ENCODE measurements at regions not wholly inside any gene's neighbourhood (a gene's known extent, or its start where the extent isn't known, plus 50 kb on each side); places are given as distances from the start of the nearest gene placed in this dataset.
A peak's percentile ranks its signal among the peaks of the same experiment; 100 is the strongest.

- no peak overlapping the region for H3K4me3 ChIP-seq (ENCODE audit: low read depth, low read length)
- TF ChIP-seq FEZF1 (tag by site-specific recombination; IDR thresholded peaks at IDR 0.05) = peak; percentile 37; the same call in 1 of the 2 replicates
- TF ChIP-seq ZBTB17 (tag by site-specific recombination; IDR thresholded peaks at IDR 0.05) = peak; percentile 12; the same call in 1 of the 2 replicates
- TF ChIP-seq TSHZ1 (tag by site-specific recombination; IDR thresholded peaks at IDR 0.05; ENCODE audit: borderline replicate concordance) = no peak
- TF ChIP-seq, protein P1, sequence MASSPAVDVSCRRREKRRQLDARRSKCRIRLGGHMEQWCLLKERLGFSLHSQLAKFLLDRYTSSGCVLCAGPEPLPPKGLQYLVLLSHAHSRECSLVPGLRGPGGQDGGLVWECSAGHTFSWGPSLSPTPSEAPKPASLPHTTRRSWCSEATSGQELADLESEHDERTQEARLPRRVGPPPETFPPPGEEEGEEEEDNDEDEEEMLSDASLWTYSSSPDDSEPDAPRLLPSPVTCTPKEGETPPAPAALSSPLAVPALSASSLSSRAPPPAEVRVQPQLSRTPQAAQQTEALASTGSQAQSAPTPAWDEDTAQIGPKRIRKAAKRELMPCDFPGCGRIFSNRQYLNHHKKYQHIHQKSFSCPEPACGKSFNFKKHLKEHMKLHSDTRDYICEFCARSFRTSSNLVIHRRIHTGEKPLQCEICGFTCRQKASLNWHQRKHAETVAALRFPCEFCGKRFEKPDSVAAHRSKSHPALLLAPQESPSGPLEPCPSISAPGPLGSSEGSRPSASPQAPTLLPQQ (tag by site-specific recombination; IDR thresholded peaks at IDR 0.05) = peak; percentile 54; the same call in 1 of the 2 replicates
- TF ChIP-seq ZBTB8A (tag by site-specific recombination; IDR thresholded peaks at IDR 0.05) = no peak
- peak; percentile 83; the same call in 1 of the 2 replicates for TF ChIP-seq GFI1B (tag by site-specific recombination; IDR thresholded peaks at IDR 0.05)
- no peak for TF ChIP-seq ZNF148 (tag by site-specific recombination; IDR thresholded peaks at IDR 0.05; ENCODE audit: borderline replicate concordance)
- peak; percentile 21; the same call in 1 of the 2 replicates for TF ChIP-seq ZFP69B (tag by site-specific recombination; IDR thresholded peaks at IDR 0.05)
- no peak for TF ChIP-seq ZNF701 (tag by site-specific recombination; IDR thresholded peaks at IDR 0.05)
- no peak for TF ChIP-seq ZSCAN4 (tag by site-specific recombination; IDR thresholded peaks at IDR 0.05)
- TF ChIP-seq, protein P2, sequence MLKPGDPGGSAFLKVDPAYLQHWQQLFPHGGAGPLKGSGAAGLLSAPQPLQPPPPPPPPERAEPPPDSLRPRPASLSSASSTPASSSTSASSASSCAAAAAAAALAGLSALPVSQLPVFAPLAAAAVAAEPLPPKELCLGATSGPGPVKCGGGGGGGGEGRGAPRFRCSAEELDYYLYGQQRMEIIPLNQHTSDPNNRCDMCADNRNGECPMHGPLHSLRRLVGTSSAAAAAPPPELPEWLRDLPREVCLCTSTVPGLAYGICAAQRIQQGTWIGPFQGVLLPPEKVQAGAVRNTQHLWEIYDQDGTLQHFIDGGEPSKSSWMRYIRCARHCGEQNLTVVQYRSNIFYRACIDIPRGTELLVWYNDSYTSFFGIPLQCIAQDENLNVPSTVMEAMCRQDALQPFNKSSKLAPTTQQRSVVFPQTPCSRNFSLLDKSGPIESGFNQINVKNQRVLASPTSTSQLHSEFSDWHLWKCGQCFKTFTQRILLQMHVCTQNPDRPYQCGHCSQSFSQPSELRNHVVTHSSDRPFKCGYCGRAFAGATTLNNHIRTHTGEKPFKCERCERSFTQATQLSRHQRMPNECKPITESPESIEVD (tag by site-specific recombination; IDR thresholded peaks at IDR 0.05) = peak; percentile 46
- CTCF ChIA-PET = no interaction called here
- peaks cover 13% of the 10 kb centered on the region for H3K4me1 ChIP-seq (ENCODE audit: control insufficient read depth, insufficient read depth, low read length)
- H3K36me3 ChIP-seq (ENCODE audit: control insufficient read depth in 2 of 2, insufficient read depth in 1 of 2, low read length in 2 of 2) = no peaks in the 10 kb centered on the region
- H3K27ac ChIP-seq (ENCODE audit: extremely low read depth, low read depth, low read length) = no peak overlapping the region
- POLR2A ChIA-PET = no interaction called here
- no peaks in the 10 kb centered on the region for H3K9me3 ChIP-seq (ENCODE audit: control insufficient read depth, insufficient read depth, low read depth, low read length)
Measured at GRCh38 chr6:21414065-21414464, 179.5 kb upstream of the SOX4 start.

DNA sequence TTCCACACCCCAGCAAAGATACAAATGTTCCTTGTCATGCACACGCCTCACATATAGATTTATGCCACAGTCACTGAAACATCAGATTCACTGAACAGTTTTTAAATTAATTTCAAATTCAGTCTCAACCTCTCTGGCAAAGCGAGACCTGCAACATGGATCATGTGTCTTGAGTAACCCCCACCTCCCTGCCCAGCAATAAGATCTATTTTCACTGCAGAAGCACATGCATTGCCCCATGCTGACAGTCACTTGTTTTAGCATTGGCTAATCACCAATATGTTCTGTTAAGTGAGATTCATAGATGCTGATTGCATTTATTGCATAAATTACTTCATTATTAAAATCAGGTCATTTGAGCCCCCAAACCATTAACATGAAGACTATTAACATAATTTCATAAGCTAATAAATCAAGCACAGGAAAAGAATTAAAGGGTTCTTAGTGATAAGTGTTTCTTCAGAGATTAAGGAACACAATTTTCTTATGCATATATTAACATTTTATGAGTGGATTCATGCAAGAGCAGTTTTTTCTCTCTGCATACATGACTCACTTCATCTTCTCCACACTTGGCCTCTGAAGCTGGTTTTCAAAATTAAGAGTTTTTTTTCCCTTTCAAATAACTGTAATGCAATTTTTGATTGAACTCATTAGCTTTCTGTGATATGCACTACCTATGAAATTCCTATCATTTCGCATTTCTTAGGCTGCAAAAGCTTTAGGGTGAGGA is 173.2 kb upstream of the SOX4 start:
- H3K4me1 ChIP-seq (ENCODE audit: control insufficient read depth, insufficient read depth, low read length) = peaks cover 3% of the 10 kb centered on the region; the same call in 1 of the 2 replicates
- H3K27ac ChIP-seq (ENCODE audit: extremely low read depth, low read depth, low read length) = no peak overlapping the region
- H3K9me3 ChIP-seq (ENCODE audit: control insufficient read depth, insufficient read depth, low read depth, low read length) = no peaks in the 10 kb centered on the region
- CTCF ChIA-PET = no interaction called here
- no peak overlapping the region for H3K4me3 ChIP-seq (ENCODE audit: low read depth, low read length)
- POLR2A ChIA-PET = no interaction called here
- no peaks in the 10 kb centered on the region for H3K36me3 ChIP-seq (ENCODE audit: control insufficient read depth in 2 of 2, insufficient read depth in 1 of 2, low read length in 2 of 2)
- TF ChIP-seq, protein P3, sequence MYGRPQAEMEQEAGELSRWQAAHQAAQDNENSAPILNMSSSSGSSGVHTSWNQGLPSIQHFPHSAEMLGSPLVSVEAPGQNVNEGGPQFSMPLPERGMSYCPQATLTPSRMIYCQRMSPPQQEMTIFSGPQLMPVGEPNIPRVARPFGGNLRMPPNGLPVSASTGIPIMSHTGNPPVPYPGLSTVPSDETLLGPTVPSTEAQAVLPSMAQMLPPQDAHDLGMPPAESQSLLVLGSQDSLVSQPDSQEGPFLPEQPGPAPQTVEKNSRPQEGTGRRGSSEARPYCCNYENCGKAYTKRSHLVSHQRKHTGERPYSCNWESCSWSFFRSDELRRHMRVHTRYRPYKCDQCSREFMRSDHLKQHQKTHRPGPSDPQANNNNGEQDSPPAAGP (tag by site-specific recombination; IDR thresholded peaks at IDR 0.05) = no peak
- TF ChIP-seq ZNF214 (tag by site-specific recombination; IDR thresholded peaks at IDR 0.05; ENCODE audit: borderline replicate concordance) = no peak
